Esophagus muscularis mucosa (tissue), 4 donors: ENCODE measurements at regions not wholly inside any gene's neighbourhood (a gene's known extent, or its start where the extent isn't known, plus 50 kb on each side); places are given as distances from the start of the nearest gene placed in this dataset.

Source experiments
- DNase-seq: peaks from one replicate; pipeline ENCODE4 v3.0.0-alpha.2; 2017; ENCODE audit errors: extremely low spot score
- H3K27ac ChIP-seq, 4 donors: fragments of 200-600 bp; sonication (generic); replicated peaks in 1 of 4; 1 replicate in 3 of 4; 2 replicates in 1 of 4; pipeline ENCODE4 v1.5.1; 2016 to 2019; ENCODE audit warnings: mild to moderate bottlenecking in 1 of 4
- H3K27me3 ChIP-seq, 4 donors: fragments of 200-600 bp; sonication (generic); one replicate each; pipeline versions ENCODE4 v1.5.1 to v1.6.0; 2016 to 2019
- H3K36me3 ChIP-seq, 4 donors: fragments of 200-600 bp; sonication (generic); one replicate each; pipeline ENCODE4 v1.5.1; 2016 to 2019
- H3K4me1 ChIP-seq, 4 donors: fragments of 200-600 bp; sonication (generic); one replicate each; pipeline ENCODE4 v1.5.1; 2016 to 2019
- H3K4me3 ChIP-seq, 4 donors: fragments of 200-600 bp; sonication (generic); 1 replicate in 2 of 4; 2 replicates in 2 of 4; pipeline ENCODE4 v1.5.1; 2016 to 2019; ENCODE audit warnings: mild to moderate bottlenecking in 4 of 4, moderate library complexity in 1 of 4
- H3K9me3 ChIP-seq, 4 donors: fragments of 200-600 bp; sonication (generic); 1 replicate in 3 of 4; 2 replicates in 1 of 4; pipeline ENCODE4 v1.5.1; 2016 to 2019
- CTCF ChIP-seq, 3 experiments: fragments of 200-600 bp in 2 of 3; fragments of 450-650 bp in 1 of 3; sonication (generic) in 2 of 3; IDR thresholded peaks; one replicate each; pipeline ENCODE4 v1.5.1; 2017 to 2019; ENCODE audit warnings: antibody characterized with exemption in 3 of 3, mild to moderate bottlenecking in 2 of 3, moderate library complexity in 1 of 3
- EP300 ChIP-seq: sonication (generic); formaldehyde crosslinking; IDR thresholded peaks from one replicate; pipeline ENCODE4 v1.6.1; 2017; ENCODE audit warnings: antibody characterized with exemption
- POLR2A ChIP-seq: fragments of 450-650 bp; IDR thresholded peaks from one replicate; pipeline ENCODE4 v1.6.1; 2017; ENCODE audit warnings: antibody characterized with exemption, moderate library complexity, mild to moderate bottlenecking, low read depth
- POLR2AphosphoS5 ChIP-seq, 2 donors: sonication (generic); formaldehyde crosslinking; IDR thresholded peaks; one replicate each; pipeline ENCODE4 v1.6.1; 2017; ENCODE audit warnings: antibody characterized with exemption in 2 of 2
- WGBS: methylation state at CpG from one replicate; pipeline ENCODE4 v1.1.5; 2018; 5-methylcytosine and 5-hydroxymethylcytosine counted together
- intact Hi-C: fragments of 100-400 bp; cut with DNase I; formaldehyde crosslinking; loops from one replicate; pipeline ENCODE4 v1.15.1; 2023

GRCh38 chr15:94785091-94785490 is 553.7 kb downstream of the MCTP2 start:
- Histone ChIP-seq H3K27ac (no peak overlapping the region), H3K9me3 (no peaks in the 10 kb centered on the region), H3K27me3 (no peaks in the 10 kb centered on the region), H3K36me3 (no peaks in the 10 kb centered on the region), H3K4me1 (no peaks in the 10 kb centered on the region), H3K4me3 (no peak overlapping the region)
- WGBS, result 88% methylated on average over 2 of the region's 2 CpGs
- TF ChIP-seq CTCF (IDR thresholded peaks at IDR 0.05), result no peak
- TF ChIP-seq POLR2A, result no peak
- no peak for TF ChIP-seq POLR2AphosphoS5 (IDR thresholded peaks at IDR 0.05)
- TF ChIP-seq EP300, result no peak
- no peak for DNase-seq
- intact Hi-C loops, result no loop called here

DNA sequence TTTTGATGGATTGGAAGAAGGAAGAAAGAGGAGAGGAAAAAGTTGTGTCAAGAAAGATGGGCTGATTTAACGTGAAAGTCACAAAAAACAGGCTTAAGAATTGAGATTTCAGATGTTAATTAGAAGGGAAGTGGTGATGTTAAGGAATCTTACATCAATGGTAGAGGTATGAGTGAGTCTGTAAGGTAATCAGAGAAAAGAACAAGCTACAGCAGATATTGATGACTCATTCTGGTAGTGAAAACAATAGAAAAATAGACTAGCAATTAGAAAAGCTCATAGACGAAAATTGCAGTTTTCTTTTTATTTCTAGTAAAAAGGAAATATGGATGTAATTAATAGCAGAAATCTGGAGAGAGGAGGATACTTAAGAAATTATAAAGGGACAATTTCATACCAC is 559.6 kb downstream of the MCTP2 start:
- DNase-seq, result no peak
- intact Hi-C loops, result no loop called here

GRCh38 chr15:94791510-94791909 is 560.1 kb downstream of the MCTP2 start:
- Histone ChIP-seq H3K4me1 (no peaks in the 10 kb centered on the region), H3K9me3 (no peaks in the 10 kb centered on the region), H3K36me3 (no peaks in the 10 kb centered on the region), H3K4me3 (no peak overlapping the region), H3K27ac (no peak overlapping the region), H3K27me3 (no peaks in the 10 kb centered on the region)
- WGBS, result 93% methylated on average over 2 of the region's 2 CpGs
- intact Hi-C loops, result no loop called here
- DNase-seq, result no peak
- TF ChIP-seq EP300 (no peak), CTCF (IDR thresholded peaks at IDR 0.05) (no peak), POLR2A (no peak), POLR2AphosphoS5 (IDR thresholded peaks at IDR 0.05) (no peak)

More for the DNA sequence above, 559.6 kb downstream of the MCTP2 start:
- Histone ChIP-seq H3K9me3 (no peaks in the 10 kb centered on the region), H3K27me3 (no peaks in the 10 kb centered on the region), H3K27ac (no peak overlapping the region), H3K4me3 (no peak overlapping the region), H3K4me1 (no peaks in the 10 kb centered on the region), H3K36me3 (no peaks in the 10 kb centered on the region)
- TF ChIP-seq CTCF (IDR thresholded peaks at IDR 0.05), result no peak
- TF ChIP-seq EP300, result no peak
- TF ChIP-seq POLR2AphosphoS5 (IDR thresholded peaks at IDR 0.05), result no peak
- no peak for TF ChIP-seq POLR2A
- WGBS, result 69% methylated on average over 2 of the region's 2 CpGs

GRCh38 chr15:94792196-94792595 is 560.8 kb downstream of the MCTP2 start:
- Histone ChIP-seq H3K27ac (no peak overlapping the region), H3K4me3 (no peak overlapping the region), H3K36me3 (no peaks in the 10 kb centered on the region), H3K9me3 (no peaks in the 10 kb centered on the region), H3K27me3 (no peaks in the 10 kb centered on the region), H3K4me1 (no peaks in the 10 kb centered on the region)
- no peak for TF ChIP-seq EP300
- no peak for TF ChIP-seq POLR2A
- TF ChIP-seq POLR2AphosphoS5 (IDR thresholded peaks at IDR 0.05), result no peak
- no peak for TF ChIP-seq CTCF (IDR thresholded peaks at IDR 0.05)
- WGBS, result 56% methylated on average over 2 of the region's 2 CpGs
- DNase-seq, result no peak
- intact Hi-C loops, result no loop called here

DNA sequence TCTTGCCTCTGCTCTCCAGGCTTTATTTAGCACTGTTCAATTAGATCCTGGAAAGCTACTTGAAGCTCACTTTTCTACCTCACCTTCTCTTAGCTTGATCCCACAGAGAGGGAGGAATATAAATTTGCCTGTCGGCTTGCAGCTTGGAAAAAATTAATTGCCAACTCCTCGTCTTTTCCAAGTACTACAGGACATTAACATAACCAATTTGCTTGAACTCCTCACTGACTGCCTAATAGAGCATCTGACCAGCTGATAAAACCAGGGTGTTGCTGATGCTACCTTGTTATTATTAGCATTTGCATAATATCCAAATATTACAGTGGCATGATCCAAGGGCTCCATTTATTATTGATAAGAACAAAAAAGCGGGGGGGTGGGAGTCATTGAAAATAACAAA is 561.8 kb downstream of the MCTP2 start:
- Histone ChIP-seq H3K36me3 (no peaks in the 10 kb centered on the region), H3K9me3 (no peaks in the 10 kb centered on the region), H3K27ac (no peak overlapping the region), H3K27me3 (no peaks in the 10 kb centered on the region), H3K4me1 (no peaks in the 10 kb centered on the region), H3K4me3 (no peak overlapping the region)
- WGBS, result 80% methylated on average over 3 of the region's 3 CpGs
- no peak for TF ChIP-seq POLR2AphosphoS5 (IDR thresholded peaks at IDR 0.05)
- TF ChIP-seq CTCF (IDR thresholded peaks at IDR 0.05), result no peak
- no peak for TF ChIP-seq EP300
- TF ChIP-seq POLR2A, result no peak
- intact Hi-C loops, result no loop called here
- DNase-seq, result no peak
